HepG2 (cell line): ENCODE measurements at regions not wholly inside any gene's neighbourhood (a gene's known extent, or its start where the extent isn't known, plus 50 kb on each side); places are given as distances from the start of the nearest gene placed in this dataset.

Experiments used
- ATAC-seq: fragments of 200-7000 bp; cut with Tn5 transposase; 3 replicates; pipeline ENCODE4 v1.9.1; 2020; ENCODE audit warnings: mild to moderate bottlenecking, moderate library complexity
- BruUV-seq: library from RNA; stranded (reverse); fragments of 400-500 nt; replicated peaks from 2 replicates; lab custom pipeline; 2021; lab: Mats Ljungman, UMichigan
- CTCF ChIA-PET: fragments of 300-600 bp; formaldehyde crosslinking; extraction: SDS; loops from one replicate; lab custom pipeline; 2021; ENCODE audit warnings: low total read pairs, inconsistent platforms, low intra/inter-chr PET ratio; lab: Yijun Ruan, JAX
- POLR2A ChIA-PET: fragments of 350-600 bp; sonication (Branson Sonifier 250); formaldehyde crosslinking; loops from one replicate; lab custom pipeline; 2020; ENCODE audit warnings: antibody characterized with exemption, inconsistent platforms; lab: Yijun Ruan, JAX
- DNase-seq: peaks from one replicate; pipeline ENCODE4 v3.0.0-alpha.2; 2015; ENCODE audit warnings: low spot score
- FAIRE-seq: peaks from 3 replicates; lab custom pipeline; 2011; peaks lifted over from hg19 to GRCh38; lab: Jason Lieb, UNC
- H2AFZ ChIP-seq: one replicate; pipeline ENCODE4 v1.6.1; 2011; ENCODE audit warnings: low read length, inconsistent platforms
- H3K27ac ChIP-seq: fragments of 300-600 bp; 3 replicates; pipeline ENCODE4 v1.8.0; 2011; ENCODE audit warnings: mixed run types, mild to moderate bottlenecking, mixed read lengths, low read length, inconsistent platforms; ENCODE audit not compliant: insufficient read depth; ENCODE audit errors: extremely low read length
- H3K27me3 ChIP-seq, 2 experiments: fragments of 200-600 bp in 1 of 2; 2 replicates in 1 of 2; 3 replicates in 1 of 2; pipeline versions ENCODE4 v1.6.0 to v1.8.0; 2011; ENCODE audit warnings: low read length in 2 of 2, mild to moderate bottlenecking in 2 of 2, moderate library complexity in 2 of 2, inconsistent platforms in 1 of 2; ENCODE audit not compliant: insufficient read depth in 2 of 2, control insufficient read depth in 1 of 2
- H3K36me3 ChIP-seq, 2 experiments: fragments of 200-600 bp in 1 of 2; replicated peaks in 1 of 2; 2 replicates in 1 of 2; 3 replicates in 1 of 2; pipeline versions ENCODE4 v1.5.1 to v1.8.0; 2011; ENCODE audit warnings: low read length in 2 of 2, inconsistent platforms in 1 of 2; ENCODE audit not compliant: insufficient read depth in 2 of 2, control insufficient read depth in 1 of 2
- H3K4me1 ChIP-seq: 2 replicates; pipeline ENCODE4 v1.5.1; 2012; ENCODE audit warnings: low read length, inconsistent platforms; ENCODE audit not compliant: insufficient read depth
- H3K4me2 ChIP-seq: 2 replicates; pipeline ENCODE4 v1.6.0; 2011; ENCODE audit warnings: low read depth, low read length, inconsistent platforms
- H3K4me3 ChIP-seq, 3 experiments: fragments of 200-600 bp in 1 of 3; sonication (generic), shearing (Covaris generic) in 1 of 3; replicated peaks in 1 of 3; 2 replicates each; pipeline ENCODE4 v1.5.1; 2011 to 2016; ENCODE audit warnings: low read length in 3 of 3, inconsistent platforms in 2 of 3, low read depth in 2 of 3, mild to moderate bottlenecking in 2 of 3, control low read depth in 1 of 3, mixed read lengths in 1 of 3; ENCODE audit not compliant: insufficient read depth in 1 of 3
- H3K79me2 ChIP-seq: one replicate; pipeline ENCODE4 v1.6.1; 2011; ENCODE audit warnings: low read length, inconsistent platforms; ENCODE audit not compliant: insufficient read depth
- H3K9ac ChIP-seq: 2 replicates; pipeline ENCODE4 v1.6.0; 2011; ENCODE audit warnings: mild to moderate bottlenecking, low read depth, low read length, inconsistent platforms; ENCODE audit not compliant: insufficient read depth
- H3K9me3 ChIP-seq: 2 replicates; pipeline ENCODE4 v1.5.1; 2012; ENCODE audit warnings: mild to moderate bottlenecking, low read length
- H4K20me1 ChIP-seq: 2 replicates; pipeline ENCODE4 v1.6.0; 2011; ENCODE audit warnings: inconsistent platforms, mild to moderate bottlenecking, low read length, moderate library complexity; ENCODE audit not compliant: insufficient read depth
- ASH2L ChIP-seq: fragments of 300-600, 200-600 bp; sonication (generic); IDR thresholded peaks from 2 replicates; pipeline ENCODE4 v1.7.0; 2017; ENCODE audit warnings: low read depth, mild to moderate bottlenecking, moderate library complexity, mixed read lengths, low read length; ENCODE audit not compliant: insufficient read length
- KDM6A ChIP-seq: IDR thresholded peaks from 2 replicates; pipeline ENCODE4 v1.6.1; 2016; ENCODE audit warnings: low read depth
- KLF11 ChIP-seq: IDR thresholded peaks from 2 replicates; pipeline ENCODE4 v1.6.1; 2016; ENCODE audit warnings: missing compliant biosample characterization
- MED8 ChIP-seq: sonication (generic); formaldehyde crosslinking; IDR thresholded peaks from 2 replicates; pipeline ENCODE4 v1.8.1; 2023; ENCODE audit warnings: mild to moderate bottlenecking, missing genetic modification reagents; ENCODE audit not compliant: insufficient replicate concordance
- NBN ChIP-seq: fragments of 450-650 bp; conservative IDR thresholded peaks from 2 replicates; pipeline ENCODE4 v1.6.1; 2017
- RAD21 ChIP-seq: fragments of 450-650 bp; formaldehyde crosslinking; IDR thresholded peaks from 2 replicates; pipeline ENCODE4 v1.5.0; 2020; ENCODE audit warnings: mild to moderate bottlenecking
- REXO4 ChIP-seq: sonication (generic); formaldehyde crosslinking; IDR thresholded peaks from 2 replicates; pipeline ENCODE4 v1.8.0; 2022; ENCODE audit warnings: missing genetic modification reagents, mild to moderate bottlenecking, borderline replicate concordance
- SMYD3 ChIP-seq: sonication (generic); formaldehyde crosslinking; IDR thresholded peaks from 2 replicates; pipeline ENCODE4 v1.8.1; 2023; ENCODE audit warnings: mild to moderate bottlenecking, missing genetic modification reagents
- WIZ ChIP-seq: sonication (generic); formaldehyde crosslinking; IDR thresholded peaks from 2 replicates; pipeline ENCODE4 v1.5.1; 2020; ENCODE audit warnings: mild to moderate bottlenecking, missing genetic modification reagents
- YEATS4 ChIP-seq: sonication (generic); formaldehyde crosslinking; IDR thresholded peaks from 2 replicates; pipeline ENCODE4 v1.4.0; 2020; ENCODE audit warnings: missing genetic modification reagents, borderline replicate concordance
- ZFP90 ChIP-seq: sonication (generic); formaldehyde crosslinking; IDR thresholded peaks from 2 replicates; pipeline ENCODE4 v1.8.0; 2022; ENCODE audit warnings: missing genetic modification reagents, mild to moderate bottlenecking, inconsistent platforms, borderline replicate concordance
- ZNF24 ChIP-seq: fragments of 450-650 bp; IDR thresholded peaks from 2 replicates; pipeline ENCODE4 v1.6.1; 2017; ENCODE audit warnings: antibody characterized with exemption, mild to moderate bottlenecking
- ZNF484 ChIP-seq: sonication (generic); formaldehyde crosslinking; IDR thresholded peaks from 2 replicates; pipeline ENCODE4 v1.5.1; 2020; ENCODE audit warnings: mild to moderate bottlenecking, low read depth, missing genetic modification reagents, borderline replicate concordance
- ZNF772 ChIP-seq: sonication (generic); formaldehyde crosslinking; IDR thresholded peaks from 2 replicates; pipeline ENCODE4 v1.5.0; 2020; ENCODE audit warnings: mild to moderate bottlenecking, missing genetic modification reagents
- WGBS: methylation state at CpG from one replicate; pipeline ENCODE4 v1.1.6; 2017; ENCODE audit warnings: low lambda C conversion rate; 5-methylcytosine and 5-hydroxymethylcytosine counted together
- in situ Hi-C: cut with HindIII; loops from 2 replicates; pipeline ENCODE4 v1.10.0; 2017; ENCODE audit warnings: low pct_unique_long_range_greater_than_20kb; ENCODE audit not compliant: extremely low pct_ligation_motif_present
- intact Hi-C: fragments of 100-400 bp; cut with micrococcal nuclease; formaldehyde crosslinking; loops from one replicate; pipeline ENCODE4 v1.10.0; 2022; ENCODE audit not compliant: unreplicated experiment
- TF ChIP-seq, protein P1 (sequence below), 2 experiments: IDR thresholded peaks; 2 replicates each; pipeline ENCODE4 v1.6.1; 2011 to 2012; ENCODE audit warnings: low read length in 2 of 2, borderline replicate concordance in 1 of 2, low read depth in 1 of 2, mild to moderate bottlenecking in 1 of 2, moderate library complexity in 1 of 2

DNA sequence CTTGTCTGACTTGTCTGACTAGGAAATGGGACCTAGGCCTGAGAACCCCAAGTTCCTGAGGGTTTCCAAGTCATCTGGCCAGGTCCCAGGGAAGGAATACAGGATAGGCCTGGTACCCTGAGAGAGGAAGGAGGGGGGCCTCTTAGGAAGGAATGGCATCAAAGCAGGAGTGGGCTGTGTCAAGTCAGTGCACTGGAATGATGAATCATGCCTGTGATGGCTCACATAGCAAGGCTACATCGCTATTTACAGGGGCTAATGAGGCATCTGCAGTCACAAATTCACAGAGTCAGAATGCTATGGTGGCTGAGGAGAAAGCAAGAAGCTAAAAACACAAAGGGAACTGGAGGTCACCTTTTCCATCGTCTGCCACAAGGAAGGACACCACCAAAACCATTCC is 247.3 kb downstream of the NXPE2 start:
- DNase-seq, result no peak
- 0% methylated on average over 2 of the region's 2 CpGs for WGBS
- ChIA-PET CTCF (no interaction called here), POLR2A (no interaction called here)
- intact Hi-C loops, result no loop called here
- Histone ChIP-seq H3K27me3 (peaks cover 0 to 4% of the 10 kb centered on the region in 2 experiments; a peak in 1 of 5 replicates), H3K27ac (no peak overlapping the region), H3K79me2 (no peaks in the 10 kb centered on the region), H3K9ac (no peak overlapping the region), H3K4me1 (no peaks in the 10 kb centered on the region), H3K9me3 (no peaks in the 10 kb centered on the region), H3K4me2 (no peak overlapping the region), H2AFZ (no peak overlapping the region), H3K36me3 (no peaks in the 10 kb centered on the region), H4K20me1 (no peaks in the 10 kb centered on the region), H3K4me3 (no peak overlapping the region)
- BruUV-seq, result no TSS peak
- no peak for TF ChIP-seq ZNF24
- no peak for FAIRE-seq
- in situ Hi-C loops, result no loop called here
- ATAC-seq, result no peak

DNA sequence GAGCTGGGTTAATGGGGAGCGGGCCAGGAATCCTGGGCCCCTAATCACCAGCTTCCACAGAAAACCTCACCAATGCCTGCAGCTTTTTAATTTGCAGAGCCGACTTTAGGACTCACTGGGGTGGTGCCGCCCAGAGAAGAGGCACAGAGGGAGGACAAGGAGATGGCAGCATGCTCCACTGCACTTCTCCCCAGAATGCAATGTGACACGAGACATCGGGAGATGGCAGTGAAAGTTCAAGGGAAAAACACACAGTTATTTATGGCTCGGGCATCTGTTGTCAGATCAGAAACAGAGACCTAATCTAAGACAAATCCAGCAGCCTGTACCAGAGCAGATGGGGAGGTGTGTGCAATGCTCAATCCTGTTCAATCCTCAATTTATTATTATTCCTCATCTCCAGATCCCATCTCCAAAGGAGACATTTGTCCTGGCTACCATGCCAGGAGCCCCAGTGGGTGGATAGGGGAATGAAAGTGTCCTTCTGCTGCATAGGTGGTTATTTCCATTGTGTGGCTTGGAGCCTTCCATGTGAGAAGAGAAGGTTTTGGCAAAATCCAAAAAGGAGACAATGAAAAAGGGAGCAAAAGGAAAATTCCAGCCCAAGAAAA is 250.0 kb downstream of the NXPE2 start:
- no peak for DNase-seq
- intact Hi-C loops, result no loop called here
- POLR2A ChIA-PET, result no interaction called here
- Histone ChIP-seq H3K4me1 (no peaks in the 10 kb centered on the region), H3K36me3 (no peaks in the 10 kb centered on the region), H3K9ac (no peak overlapping the region), H3K4me3 (no peak overlapping the region), H2AFZ (no peak overlapping the region), H3K9me3 (no peaks in the 10 kb centered on the region), H3K4me2 (no peak overlapping the region), H4K20me1 (no peaks in the 10 kb centered on the region), H3K79me2 (no peaks in the 10 kb centered on the region), H3K27me3 (peaks cover 0 to 4% of the 10 kb centered on the region in 2 experiments; a peak in 1 of 5 replicates), H3K27ac (no peak overlapping the region)
- no peak for TF ChIP-seq ZFP90 (CRISPR knock-in tag)
- TF ChIP-seq SMYD3 (CRISPR knock-in tag), result no peak
- no peak for TF ChIP-seq NBN
- TF ChIP-seq ZNF484 (CRISPR knock-in tag), result no peak
- TF ChIP-seq REXO4 (CRISPR knock-in tag), result no peak
- TF ChIP-seq ASH2L, result no peak
- no peak for TF ChIP-seq RAD21
- TF ChIP-seq KDM6A, result no peak
- TF ChIP-seq, protein P1, sequence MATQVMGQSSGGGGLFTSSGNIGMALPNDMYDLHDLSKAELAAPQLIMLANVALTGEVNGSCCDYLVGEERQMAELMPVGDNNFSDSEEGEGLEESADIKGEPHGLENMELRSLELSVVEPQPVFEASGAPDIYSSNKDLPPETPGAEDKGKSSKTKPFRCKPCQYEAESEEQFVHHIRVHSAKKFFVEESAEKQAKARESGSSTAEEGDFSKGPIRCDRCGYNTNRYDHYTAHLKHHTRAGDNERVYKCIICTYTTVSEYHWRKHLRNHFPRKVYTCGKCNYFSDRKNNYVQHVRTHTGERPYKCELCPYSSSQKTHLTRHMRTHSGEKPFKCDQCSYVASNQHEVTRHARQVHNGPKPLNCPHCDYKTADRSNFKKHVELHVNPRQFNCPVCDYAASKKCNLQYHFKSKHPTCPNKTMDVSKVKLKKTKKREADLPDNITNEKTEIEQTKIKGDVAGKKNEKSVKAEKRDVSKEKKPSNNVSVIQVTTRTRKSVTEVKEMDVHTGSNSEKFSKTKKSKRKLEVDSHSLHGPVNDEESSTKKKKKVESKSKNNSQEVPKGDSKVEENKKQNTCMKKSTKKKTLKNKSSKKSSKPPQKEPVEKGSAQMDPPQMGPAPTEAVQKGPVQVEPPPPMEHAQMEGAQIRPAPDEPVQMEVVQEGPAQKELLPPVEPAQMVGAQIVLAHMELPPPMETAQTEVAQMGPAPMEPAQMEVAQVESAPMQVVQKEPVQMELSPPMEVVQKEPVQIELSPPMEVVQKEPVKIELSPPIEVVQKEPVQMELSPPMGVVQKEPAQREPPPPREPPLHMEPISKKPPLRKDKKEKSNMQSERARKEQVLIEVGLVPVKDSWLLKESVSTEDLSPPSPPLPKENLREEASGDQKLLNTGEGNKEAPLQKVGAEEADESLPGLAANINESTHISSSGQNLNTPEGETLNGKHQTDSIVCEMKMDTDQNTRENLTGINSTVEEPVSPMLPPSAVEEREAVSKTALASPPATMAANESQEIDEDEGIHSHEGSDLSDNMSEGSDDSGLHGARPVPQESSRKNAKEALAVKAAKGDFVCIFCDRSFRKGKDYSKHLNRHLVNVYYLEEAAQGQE (IDR thresholded peaks at IDR 0.05; ENCODE audit: borderline replicate concordance in 1 of 2, low read depth in 1 of 2, low read length in 2 of 2), result no peak
- TF ChIP-seq YEATS4, result no peak
- no peak for TF ChIP-seq KLF11 (CRISPR knock-in tag)
- no peak for TF ChIP-seq ZNF772 (CRISPR knock-in tag)
- TF ChIP-seq MED8, result no peak
- no peak for TF ChIP-seq WIZ
- no peak for FAIRE-seq
- in situ Hi-C loops, result no loop called here
- no peak for ATAC-seq
- CTCF ChIA-PET, result no interaction called here
- no TSS peak for BruUV-seq
- WGBS, result 15% methylated on average over 6 of the region's 6 CpGs
